ENCODE measurements at regions not wholly inside any gene's neighbourhood (a gene's known extent, or its start where the extent isn't known, plus 50 kb on each side); places are given as distances from the start of the nearest gene placed in this dataset.

DNA sequence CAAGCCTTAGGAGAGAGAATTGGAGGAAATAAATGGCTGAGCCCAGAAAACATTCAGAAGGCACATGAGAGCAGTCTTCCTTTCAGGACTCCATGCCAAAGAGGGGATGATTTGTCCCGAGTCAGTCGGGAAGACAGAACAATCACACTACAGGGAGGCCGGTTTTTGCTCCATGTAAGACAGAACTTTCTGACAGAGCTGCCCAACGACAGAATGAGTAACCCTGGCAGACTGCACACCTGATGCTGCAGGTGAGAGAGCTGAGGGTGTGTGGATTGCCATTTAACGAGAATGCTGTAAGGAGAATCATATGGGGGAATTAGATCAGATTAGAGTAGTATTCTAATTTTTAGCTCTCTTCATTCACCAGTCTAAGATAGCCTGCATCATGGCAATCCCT lies 533.0 kb downstream of the EPHB1 start:
- ATAC-seq (ENCODE audit: low FRiP score) (no peak), DNase-seq (ENCODE audit: low spot score) (no peak)
- TF ChIP-seq, protein P1, sequence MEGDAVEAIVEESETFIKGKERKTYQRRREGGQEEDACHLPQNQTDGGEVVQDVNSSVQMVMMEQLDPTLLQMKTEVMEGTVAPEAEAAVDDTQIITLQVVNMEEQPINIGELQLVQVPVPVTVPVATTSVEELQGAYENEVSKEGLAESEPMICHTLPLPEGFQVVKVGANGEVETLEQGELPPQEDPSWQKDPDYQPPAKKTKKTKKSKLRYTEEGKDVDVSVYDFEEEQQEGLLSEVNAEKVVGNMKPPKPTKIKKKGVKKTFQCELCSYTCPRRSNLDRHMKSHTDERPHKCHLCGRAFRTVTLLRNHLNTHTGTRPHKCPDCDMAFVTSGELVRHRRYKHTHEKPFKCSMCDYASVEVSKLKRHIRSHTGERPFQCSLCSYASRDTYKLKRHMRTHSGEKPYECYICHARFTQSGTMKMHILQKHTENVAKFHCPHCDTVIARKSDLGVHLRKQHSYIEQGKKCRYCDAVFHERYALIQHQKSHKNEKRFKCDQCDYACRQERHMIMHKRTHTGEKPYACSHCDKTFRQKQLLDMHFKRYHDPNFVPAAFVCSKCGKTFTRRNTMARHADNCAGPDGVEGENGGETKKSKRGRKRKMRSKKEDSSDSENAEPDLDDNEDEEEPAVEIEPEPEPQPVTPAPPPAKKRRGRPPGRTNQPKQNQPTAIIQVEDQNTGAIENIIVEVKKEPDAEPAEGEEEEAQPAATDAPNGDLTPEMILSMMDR (IDR thresholded peaks at IDR 0.05), result no peak

DNA sequence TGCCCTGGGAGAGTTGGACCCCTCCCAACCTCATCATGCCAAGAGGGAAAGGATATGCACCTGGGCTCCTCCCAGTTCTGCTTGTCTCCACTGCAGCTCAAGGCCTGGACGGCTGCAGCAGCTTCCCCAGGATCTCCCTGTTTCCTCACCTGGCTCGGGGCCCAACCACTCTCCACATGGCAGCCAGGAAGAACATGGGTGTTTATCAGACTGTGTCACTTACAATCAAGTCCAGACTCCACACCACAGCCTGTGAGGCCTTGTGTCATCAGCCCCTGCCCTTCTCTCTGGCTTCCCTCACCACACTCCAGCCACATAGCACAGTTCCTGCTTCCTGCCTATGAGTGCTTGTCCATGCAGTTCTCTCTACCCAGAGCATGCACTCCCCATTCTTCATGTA lies 534.4 kb downstream of the EPHB1 start:
- TF ChIP-seq, protein P1 (IDR thresholded peaks at IDR 0.05), result no peak
- no peak for ATAC-seq (ENCODE audit: low FRiP score)
- DNase-seq (ENCODE audit: low spot score), result no peak

DNA sequence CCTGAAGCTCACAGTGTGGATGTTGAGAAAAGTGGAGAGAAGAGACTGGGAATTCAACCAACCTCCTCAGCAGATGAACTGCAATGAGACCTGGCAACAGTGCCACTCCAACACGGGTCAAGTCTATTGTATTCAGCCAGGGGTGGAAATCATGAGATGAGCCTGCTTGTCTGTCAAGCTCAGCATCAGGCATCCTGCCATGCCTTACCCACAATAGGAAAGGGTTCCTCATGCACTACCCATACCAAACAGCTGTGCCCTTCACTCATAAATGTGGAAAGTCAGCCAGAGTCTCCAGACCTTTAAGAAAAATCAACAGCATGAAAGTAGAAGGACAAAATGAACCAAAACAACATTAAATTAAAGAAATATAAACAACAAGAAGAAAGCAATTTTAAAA lies 542.1 kb downstream of the EPHB1 start:
- DNase-seq (ENCODE audit: low spot score) (no peak), ATAC-seq (ENCODE audit: low FRiP score) (no peak)
- TF ChIP-seq, protein P1 (IDR thresholded peaks at IDR 0.05), result no peak

DNA sequence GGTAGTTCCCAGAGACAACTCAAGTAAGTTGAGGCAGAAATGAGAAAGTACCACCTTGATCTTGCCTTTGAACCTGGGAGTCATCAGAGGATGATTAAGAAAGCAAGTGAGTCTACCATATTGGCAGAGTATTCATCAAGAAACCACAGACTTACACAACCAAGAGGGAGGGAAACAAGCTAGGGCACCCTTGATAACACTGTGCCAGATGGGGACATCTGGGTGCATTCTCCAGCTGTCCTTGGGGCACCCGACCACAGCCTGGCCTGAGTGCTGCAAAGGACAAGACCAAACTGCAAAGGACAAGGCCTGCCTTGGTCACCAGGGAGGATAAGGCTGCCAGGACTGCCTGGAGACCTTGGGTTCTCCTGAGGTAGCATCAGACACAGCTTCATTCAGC lies 553.6 kb downstream of the EPHB1 start:
- DNase-seq (ENCODE audit: low spot score) (no peak), ATAC-seq (ENCODE audit: low FRiP score) (no peak)
- TF ChIP-seq, protein P1 (IDR thresholded peaks at IDR 0.05), result no peak

DNA sequence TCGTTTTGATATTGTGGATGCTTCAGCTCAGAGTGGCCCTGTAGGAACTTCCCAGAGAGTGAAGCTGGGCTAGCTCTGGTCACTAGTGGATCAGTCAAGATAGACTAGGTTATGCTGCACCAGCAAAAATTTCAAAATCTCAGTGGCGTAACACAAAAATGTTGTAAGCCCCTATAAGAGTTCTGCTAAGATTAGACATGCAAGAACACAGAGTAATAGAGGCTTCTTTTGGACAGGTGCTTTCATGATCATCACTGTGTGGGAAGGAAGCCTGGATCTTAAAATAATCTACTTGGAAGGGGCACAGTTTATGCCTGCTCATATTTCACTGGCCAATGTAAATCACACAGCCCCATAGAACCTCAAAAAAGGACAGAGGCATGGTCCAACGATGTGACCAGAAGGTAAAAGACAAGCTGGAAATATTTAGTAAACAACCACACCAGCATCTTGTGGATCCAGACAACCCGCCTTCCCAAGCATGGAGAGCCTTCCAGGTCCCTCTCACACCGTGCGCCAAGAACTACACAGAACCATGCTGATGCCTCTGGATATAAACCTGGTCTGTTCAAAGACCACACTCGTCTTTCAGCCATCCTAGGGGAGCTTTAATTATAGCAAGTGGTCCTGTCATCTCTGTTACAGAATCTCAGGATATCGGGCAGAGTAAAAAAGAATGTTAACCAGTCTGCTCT lies 554.3 kb downstream of the EPHB1 start:
- no peak for ATAC-seq (ENCODE audit: low FRiP score)
- DNase-seq (ENCODE audit: low spot score), result no peak
- TF ChIP-seq, protein P1 (IDR thresholded peaks at IDR 0.05), result no peak

DNA sequence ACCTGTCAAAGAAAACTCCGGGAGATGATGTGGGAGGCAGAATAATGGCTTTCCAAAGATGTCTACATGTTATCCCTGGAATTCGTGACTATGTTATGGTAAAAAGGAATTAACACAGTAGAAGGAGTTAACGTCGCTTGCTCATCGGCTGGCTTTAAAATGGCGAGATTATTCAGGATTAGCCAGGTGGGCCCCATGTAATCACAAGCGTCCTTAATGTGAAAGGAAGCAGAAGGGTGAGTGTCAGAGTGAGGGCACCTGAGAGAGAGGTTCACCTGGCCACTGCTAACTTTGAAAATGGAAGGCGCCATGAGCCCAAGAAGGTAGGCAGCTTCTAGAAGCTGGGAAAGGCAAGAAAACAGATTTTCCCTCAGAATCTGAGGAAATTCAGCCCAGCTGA lies 557.2 kb downstream of the EPHB1 start:
- no peak for ATAC-seq (ENCODE audit: low FRiP score)
- TF ChIP-seq, protein P1 (IDR thresholded peaks at IDR 0.05), result no peak
- DNase-seq (ENCODE audit: low spot score), result no peak

DNA sequence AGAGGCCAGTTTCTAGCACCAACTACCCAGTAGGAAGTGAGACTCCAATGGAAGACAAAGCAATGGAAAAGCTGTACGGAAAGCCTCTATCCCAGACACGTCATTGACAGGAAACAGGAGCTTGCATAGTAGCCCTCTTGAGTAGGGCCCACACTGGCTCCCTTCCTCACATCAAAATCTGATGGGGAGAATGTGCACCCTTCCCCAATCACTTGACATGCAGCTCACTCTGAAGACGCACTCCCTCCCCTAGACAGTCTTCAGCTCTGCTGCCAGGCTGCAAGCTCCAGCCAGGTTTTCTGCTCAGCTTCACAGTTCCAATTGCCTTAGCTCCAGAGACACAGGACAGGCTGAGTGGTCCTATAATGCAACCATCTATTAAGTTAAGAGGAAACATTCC lies 567.8 kb downstream of the EPHB1 start:
- TF ChIP-seq, protein P1 (IDR thresholded peaks at IDR 0.05), result no peak
- DNase-seq (ENCODE audit: low spot score) (no peak), ATAC-seq (ENCODE audit: low FRiP score) (no peak)

Measured in omental fat pad (tissue), 3 donors.